Erythroblast (primary cell): ENCODE measurements at regions not wholly inside any gene's neighbourhood (a gene's known extent, or its start where the extent isn't known, plus 50 kb on each side); places are given as distances from the start of the nearest gene placed in this dataset.

Experiments
- DNase-seq, 2 experiments: peaks; one replicate each; lab custom pipeline; 2025; lab: John Stamatoyannopoulos, UW
- GATA1 ChIP-seq: IDR thresholded peaks from 2 replicates; pipeline ENCODE4 v1.6.1; 2011; ENCODE audit warnings: low read depth, mild to moderate bottlenecking, control low read depth, low read length, moderate library complexity
- POLR2A ChIP-seq: IDR thresholded peaks from 2 replicates; pipeline ENCODE4 v1.6.1; 2011; ENCODE audit warnings: mild to moderate bottlenecking, low read length

DNA sequence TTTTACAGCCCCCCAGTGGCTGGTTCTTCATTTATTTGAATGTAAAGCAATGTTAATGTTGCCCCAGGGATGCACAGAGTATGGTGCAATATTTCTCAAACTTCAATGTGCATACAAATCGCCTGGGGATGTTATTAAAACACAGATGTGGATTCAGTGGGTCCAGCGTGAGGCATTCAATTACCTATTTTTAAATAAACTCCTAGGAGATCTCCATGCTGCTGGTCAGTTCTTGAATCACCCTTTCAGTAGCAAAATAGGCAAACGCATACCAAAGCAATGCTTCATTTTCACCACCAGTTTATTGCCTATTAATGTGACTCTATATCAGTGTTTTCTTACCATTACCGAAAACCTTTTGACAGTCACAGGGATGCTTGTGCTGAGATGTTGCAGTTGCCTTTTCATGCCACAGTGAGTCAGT, 530.7 kb downstream of the CBLN2 start:
- TF ChIP-seq POLR2A (no peak), GATA1 (no peak)
- no peak for DNase-seq

GRCh38 chr18:71998547-71999097, 545.5 kb downstream of the CBLN2 start:
- TF ChIP-seq GATA1 (no peak), POLR2A (no peak)

GRCh38 chr18:71995904-71996465, 548.2 kb downstream of the CBLN2 start:
- TF ChIP-seq POLR2A (no peak), GATA1 (no peak)

More at GRCh38 chr18:71998547-71999097, 545.5 kb downstream of the CBLN2 start:
- no peak for DNase-seq

GRCh38 chr18:71994273-71994672, 549.9 kb downstream of the CBLN2 start:
- no peak for DNase-seq
- TF ChIP-seq POLR2A (no peak), GATA1 (no peak)

More at GRCh38 chr18:71995904-71996465, 548.2 kb downstream of the CBLN2 start:
- DNase-seq, result no peak

DNA sequence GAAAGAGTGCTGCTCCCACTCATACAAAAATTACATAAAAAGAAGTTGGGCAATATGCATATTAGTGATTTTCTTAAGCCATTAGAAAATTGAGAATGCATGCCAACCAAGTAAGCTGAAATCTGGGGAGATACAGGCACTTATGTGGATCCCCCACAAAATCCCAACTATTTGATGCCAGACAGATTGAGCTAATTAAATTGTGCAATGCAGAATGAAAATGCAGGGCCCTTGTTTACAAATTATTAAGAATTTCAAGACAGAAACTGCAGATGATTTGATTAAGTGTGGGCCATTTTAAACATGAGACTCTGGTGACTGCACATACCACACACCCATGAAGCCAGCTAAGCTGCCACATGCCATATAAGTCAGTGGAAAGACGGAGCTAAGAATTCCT, 554.5 kb downstream of the CBLN2 start:
- TF ChIP-seq POLR2A (no peak), GATA1 (no peak)
- no peak for DNase-seq

DNA sequence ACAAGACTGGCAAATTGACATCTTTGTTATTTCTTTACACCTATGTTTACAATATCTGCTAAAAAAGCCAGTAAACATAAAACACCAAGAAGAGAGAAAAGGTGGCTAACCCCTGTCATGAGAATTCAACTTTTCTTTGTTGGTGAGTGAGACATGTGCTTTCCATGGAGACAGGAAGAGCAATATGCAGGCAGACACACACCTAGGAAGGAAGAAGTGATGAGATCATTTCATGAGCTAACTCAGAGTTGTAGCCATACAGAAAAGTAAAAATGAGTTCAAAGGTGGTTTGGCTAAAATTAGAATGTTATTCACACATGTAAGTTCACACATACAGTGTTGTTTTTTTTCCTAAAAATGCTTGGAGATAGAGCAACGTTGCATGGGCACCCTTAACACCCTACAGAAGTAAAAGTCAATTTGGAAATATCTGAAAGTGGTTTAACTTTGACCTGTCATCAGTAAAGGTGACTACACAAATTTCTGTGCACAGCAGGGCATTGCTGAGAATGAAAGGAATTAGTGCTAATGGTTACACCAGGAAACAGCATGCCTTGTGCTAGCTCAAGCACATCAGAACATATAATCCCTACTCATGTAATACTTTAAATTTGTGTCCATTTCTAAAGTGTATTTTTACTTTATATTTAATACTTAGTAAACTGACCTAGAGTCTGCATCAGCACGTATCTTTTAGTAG, 557.6 kb downstream of the CBLN2 start:
- DNase-seq, result no peak
- TF ChIP-seq POLR2A (no peak), GATA1 (no peak)

- no peak for DNase-seq
- TF ChIP-seq GATA1 (no peak), POLR2A (no peak)
Observed at GRCh38 chr18:71976744-71977143, 567.4 kb downstream of the CBLN2 start.

DNA sequence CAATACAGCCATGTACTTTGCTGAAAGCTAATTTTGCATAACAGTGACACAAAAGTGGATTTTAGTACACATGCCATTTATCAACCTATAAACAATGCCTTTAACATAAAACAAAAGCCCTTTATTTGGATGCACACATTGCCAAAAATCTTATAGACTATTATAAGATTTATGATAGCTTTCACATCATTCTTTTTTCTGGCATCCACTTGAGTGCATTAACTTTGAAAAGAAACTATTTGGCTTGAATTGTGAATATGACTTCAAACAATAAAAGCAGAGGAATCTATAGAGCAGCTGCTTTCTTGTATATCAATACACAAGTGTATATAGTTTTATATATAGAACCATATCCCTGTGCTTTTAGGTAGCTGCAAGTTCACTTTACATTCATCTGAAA, 577.4 kb downstream of the CBLN2 start:
- TF ChIP-seq GATA1 (no peak), POLR2A (no peak)
- no peak for DNase-seq

- DNase-seq, result no peak
- TF ChIP-seq GATA1, result no peak
- TF ChIP-seq POLR2A, result no peak
Observed at GRCh38 chr18:71958605-71959004, 585.5 kb downstream of the CBLN2 start.

DNA sequence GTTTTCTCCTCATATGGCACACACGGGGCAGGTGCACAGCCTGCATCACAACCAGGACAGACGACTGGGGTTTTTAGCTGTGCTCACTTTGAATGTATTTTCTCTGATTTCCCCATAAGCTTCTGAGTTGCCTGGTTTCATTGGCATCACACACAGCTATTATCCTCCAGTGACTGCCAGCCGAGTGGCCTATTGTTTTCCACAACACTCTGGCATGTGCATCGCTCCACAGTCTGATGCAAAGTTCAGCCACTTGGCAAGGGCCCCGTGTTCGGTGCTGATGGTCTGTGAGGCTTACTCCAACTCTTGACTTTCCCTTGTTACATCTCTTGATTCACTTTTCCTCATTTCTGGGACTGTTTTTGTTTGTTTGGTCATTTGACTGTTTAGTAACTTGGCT, 593.1 kb downstream of the CBLN2 start:
- no peak for DNase-seq
- TF ChIP-seq POLR2A (no peak), GATA1 (no peak)

GRCh38 chr18:71942433-71942832, 601.7 kb downstream of the CBLN2 start:
- no peak for DNase-seq
- TF ChIP-seq POLR2A (no peak), GATA1 (no peak)

- no peak for DNase-seq
- no peak for TF ChIP-seq POLR2A
- no peak for TF ChIP-seq GATA1
Observed at GRCh38 chr18:71939483-71939882, 604.7 kb downstream of the CBLN2 start.

- TF ChIP-seq GATA1 (no peak), POLR2A (no peak)
- DNase-seq, result no peak
Observed at GRCh38 chr18:71936744-71937143, 607.4 kb downstream of the CBLN2 start.

GRCh38 chr18:71919211-71919610, 624.9 kb downstream of the CBLN2 start:
- DNase-seq, result no peak
- TF ChIP-seq GATA1 (no peak), POLR2A (no peak)

DNA sequence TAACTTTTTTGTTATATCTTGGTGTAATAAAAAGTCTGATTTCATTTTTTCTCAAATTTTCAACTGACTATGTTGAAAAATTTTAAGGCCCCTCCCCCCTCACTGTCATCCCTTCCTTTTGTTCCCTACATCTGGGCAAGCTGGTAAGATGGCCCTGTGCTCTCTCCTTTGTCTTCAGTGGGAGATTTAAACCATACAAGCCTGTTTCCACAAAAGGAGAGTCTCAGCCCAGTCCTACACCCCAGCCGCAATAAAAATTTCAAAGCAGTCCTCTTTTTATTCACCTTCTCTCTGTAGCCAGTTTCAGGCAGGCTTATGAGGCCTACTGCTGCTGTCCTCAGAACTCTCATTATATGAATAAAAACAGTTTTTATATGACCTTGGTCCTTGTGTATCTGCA, 630.5 kb downstream of the CBLN2 start:
- TF ChIP-seq POLR2A, result no peak
- TF ChIP-seq GATA1, result no peak
- DNase-seq, result no peak
